ENCODE measurements at regions not wholly inside any gene's neighbourhood (a gene's known extent, or its start where the extent isn't known, plus 50 kb on each side); places are given as distances from the start of the nearest gene placed in this dataset.

DNA sequence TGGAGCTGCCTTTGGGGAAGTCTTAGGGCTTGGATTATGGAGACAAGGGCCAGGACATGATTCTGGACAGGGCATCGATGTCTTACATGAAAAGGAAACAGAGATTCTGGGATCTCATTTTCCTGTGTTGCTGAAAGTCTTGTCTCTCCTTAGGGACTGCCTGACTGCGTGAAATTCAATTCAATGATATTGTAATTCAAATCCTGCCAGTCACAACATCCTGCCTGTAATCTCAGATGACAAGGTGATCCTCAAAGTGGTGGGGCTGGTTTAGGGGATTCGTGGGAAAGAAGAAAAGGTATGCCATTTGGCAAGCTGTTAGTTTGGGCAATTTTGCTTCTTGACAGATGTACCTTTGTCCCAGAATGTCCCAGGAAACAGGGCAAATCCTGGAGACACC lies 129.1 kb downstream of the KBTBD8 start:
- TF ChIP-seq, protein P1, sequence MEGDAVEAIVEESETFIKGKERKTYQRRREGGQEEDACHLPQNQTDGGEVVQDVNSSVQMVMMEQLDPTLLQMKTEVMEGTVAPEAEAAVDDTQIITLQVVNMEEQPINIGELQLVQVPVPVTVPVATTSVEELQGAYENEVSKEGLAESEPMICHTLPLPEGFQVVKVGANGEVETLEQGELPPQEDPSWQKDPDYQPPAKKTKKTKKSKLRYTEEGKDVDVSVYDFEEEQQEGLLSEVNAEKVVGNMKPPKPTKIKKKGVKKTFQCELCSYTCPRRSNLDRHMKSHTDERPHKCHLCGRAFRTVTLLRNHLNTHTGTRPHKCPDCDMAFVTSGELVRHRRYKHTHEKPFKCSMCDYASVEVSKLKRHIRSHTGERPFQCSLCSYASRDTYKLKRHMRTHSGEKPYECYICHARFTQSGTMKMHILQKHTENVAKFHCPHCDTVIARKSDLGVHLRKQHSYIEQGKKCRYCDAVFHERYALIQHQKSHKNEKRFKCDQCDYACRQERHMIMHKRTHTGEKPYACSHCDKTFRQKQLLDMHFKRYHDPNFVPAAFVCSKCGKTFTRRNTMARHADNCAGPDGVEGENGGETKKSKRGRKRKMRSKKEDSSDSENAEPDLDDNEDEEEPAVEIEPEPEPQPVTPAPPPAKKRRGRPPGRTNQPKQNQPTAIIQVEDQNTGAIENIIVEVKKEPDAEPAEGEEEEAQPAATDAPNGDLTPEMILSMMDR (IDR thresholded peaks at IDR 0.05): no peak
- TF ChIP-seq POLR2A (IDR thresholded peaks at IDR 0.05): no peak

Measured in lower leg skin (tissue), 3 donors.